SK-N-SH (cell line): ENCODE measurements at regions not wholly inside any gene's neighbourhood (a gene's known extent, or its start where the extent isn't known, plus 50 kb on each side); places are given as distances from the start of the nearest gene placed in this dataset.

Experiments used
- CTCF ChIA-PET: fragments of 300-600, 350-600 bp; formaldehyde crosslinking; extraction: SDS; loops from one replicate; lab custom pipeline; 2021; lab: Yijun Ruan, JAX
- POLR2A ChIA-PET: fragments of 350-600 bp; sonication (Branson Sonifier 250); formaldehyde crosslinking; extraction: SDS; loops from one replicate; lab custom pipeline; 2020; ENCODE audit warnings: antibody characterized with exemption, inconsistent platforms; lab: Yijun Ruan, JAX
- DNase-seq: peaks from one replicate; pipeline ENCODE4 v3.0.0; 2012
- H2AFZ ChIP-seq: fragments of 200-600 bp; sonication (generic); 2 replicates; pipeline ENCODE4 v1.8.1; 2016; ENCODE audit warnings: antibody characterized with exemption, mild to moderate bottlenecking, low read depth
- H3F3A ChIP-seq: fragments of 200-600 bp; sonication (generic); replicated peaks from 2 replicates; pipeline ENCODE3; 2016; ENCODE audit warnings: antibody characterized with exemption, mild to moderate bottlenecking; ENCODE audit not compliant: insufficient read depth
- H3K27ac ChIP-seq, 2 experiments: fragments of 200-500 bp in 1 of 2; fragments of 200-600 bp in 1 of 2; sonication (Bioruptor generic) in 1 of 2; sonication (generic), shearing (Covaris generic) in 1 of 2; 2 replicates each; pipeline versions ENCODE4 v1.5.1 to v1.6.1; 2014 to 2016; ENCODE audit warnings: low read depth in 2 of 2, inconsistent platforms in 1 of 2, low read length in 1 of 2, mild to moderate bottlenecking in 1 of 2, mixed read lengths in 1 of 2
- H3K27me3 ChIP-seq: fragments of 200-600 bp; sonication (generic), shearing (Covaris generic); 2 replicates; pipeline ENCODE4 v1.6.1; 2016; ENCODE audit warnings: mixed run types; ENCODE audit not compliant: insufficient read depth
- H3K36me3 ChIP-seq, 2 experiments: fragments of 200-500 bp in 1 of 2; fragments of 200-600 bp in 1 of 2; sonication (Bioruptor generic) in 1 of 2; sonication (generic) in 1 of 2; replicated peaks in 1 of 2; 2 replicates each; pipeline versions ENCODE3 to v1.5.1; 2014 to 2016; ENCODE audit warnings: low read length in 1 of 2, mild to moderate bottlenecking in 1 of 2; ENCODE audit not compliant: insufficient read depth in 2 of 2, control insufficient read depth in 1 of 2
- H3K4me1 ChIP-seq, 2 experiments: fragments of 200-500 bp in 1 of 2; fragments of 200-600 bp in 1 of 2; sonication (Bioruptor generic) in 1 of 2; sonication (generic), shearing (Covaris generic) in 1 of 2; 2 replicates each; pipeline versions ENCODE4 v1.5.1 to v1.6.1; 2014 to 2016; ENCODE audit warnings: low read depth in 1 of 2, low read length in 1 of 2, mixed run types in 1 of 2; ENCODE audit not compliant: insufficient read depth in 2 of 2, control insufficient read depth in 1 of 2
- H3K4me2 ChIP-seq: fragments of 200-600 bp; sonication (generic), shearing (Covaris generic); 2 replicates; pipeline ENCODE4 v1.6.1; 2017; ENCODE audit warnings: mixed run types
- H3K4me3 ChIP-seq, 2 experiments: fragments of 200-500 bp in 1 of 2; fragments of 200-600 bp in 1 of 2; sonication (Bioruptor generic) in 1 of 2; sonication (generic), shearing (Covaris generic) in 1 of 2; 2 replicates each; pipeline versions ENCODE4 v1.5.1 to v1.8.1; 2014 to 2016; ENCODE audit warnings: low read depth in 2 of 2, inconsistent platforms in 1 of 2, low read length in 1 of 2, mild to moderate bottlenecking in 1 of 2, mixed read lengths in 1 of 2, moderate library complexity in 1 of 2
- H3K79me2 ChIP-seq: fragments of 200-600 bp; sonication (generic); 2 replicates; pipeline ENCODE4 v1.8.1; 2017; ENCODE audit warnings: mild to moderate bottlenecking; ENCODE audit not compliant: insufficient read depth
- H3K9ac ChIP-seq: fragments of 200-600 bp; sonication (generic); 2 replicates; pipeline ENCODE4 v1.6.1; 2017; ENCODE audit warnings: mixed run types
- H3K9me2 ChIP-seq: fragments of 200-600 bp; sonication (generic); 2 replicates; pipeline ENCODE4 v1.6.1; 2017; ENCODE audit warnings: mixed run types
- H3K9me3 ChIP-seq: fragments of 200-600 bp; sonication (generic); 2 replicates; pipeline ENCODE4 v1.6.1; 2017; ENCODE audit warnings: mixed run types, mild to moderate bottlenecking, moderate library complexity
- H4K20me1 ChIP-seq: fragments of 200-600 bp; sonication (generic); 2 replicates; pipeline ENCODE4 v1.6.1; 2017; ENCODE audit warnings: mild to moderate bottlenecking, mixed run types; ENCODE audit not compliant: insufficient read depth
- FOXJ3 ChIP-seq: sonication (generic); formaldehyde crosslinking; IDR thresholded peaks from 2 replicates; pipeline ENCODE4 v1.5.1; 2020; ENCODE audit warnings: mild to moderate bottlenecking, missing genetic modification reagents
- IRF3 ChIP-seq: fragments of 150-350 bp; IDR thresholded peaks from 2 replicates; pipeline ENCODE4 v1.6.1; 2016; ENCODE audit warnings: mild to moderate bottlenecking, low read depth, low read length
- JUND ChIP-seq: IDR thresholded peaks from 2 replicates; pipeline ENCODE4 v1.4.0; 2012
- MAX ChIP-seq: IDR thresholded peaks from 2 replicates; pipeline ENCODE4 v1.4.0; 2012; ENCODE audit warnings: low read depth
- MXI1 ChIP-seq: IDR thresholded peaks from 2 replicates; pipeline ENCODE4 v1.6.1; 2012; ENCODE audit warnings: mild to moderate bottlenecking, low read depth, low read length, improper control_type of control experiment
- PBX3 ChIP-seq: IDR thresholded peaks from 2 replicates; pipeline ENCODE4; 2012
- POLR2AphosphoS5 ChIP-seq: IDR thresholded peaks from 2 replicates; pipeline ENCODE4 v1.6.1; 2012; ENCODE audit warnings: low read depth, low read length
- RAD21 ChIP-seq: IDR thresholded peaks from 2 replicates; pipeline ENCODE4 v1.6.1; 2012; ENCODE audit warnings: mild to moderate bottlenecking, low read length
- TEAD4 ChIP-seq: IDR thresholded peaks from 2 replicates; pipeline ENCODE4 v1.4.0; 2012; ENCODE audit warnings: mild to moderate bottlenecking, borderline replicate concordance; ENCODE audit not compliant: insufficient read depth
- USF1 ChIP-seq: IDR thresholded peaks from 2 replicates; pipeline ENCODE4 v1.4.0; 2012; ENCODE audit warnings: low read depth, borderline replicate concordance
- USF2 ChIP-seq: fragments of 150-350 bp; IDR thresholded peaks from 2 replicates; pipeline ENCODE4 v1.6.1; 2017; ENCODE audit warnings: antibody characterized with exemption, low read length, low read depth, borderline replicate concordance
- YY1 ChIP-seq: IDR thresholded peaks from 2 replicates; pipeline ENCODE4 v1.4.0; 2012; ENCODE audit warnings: low read depth, mild to moderate bottlenecking
- ZBTB33 ChIP-seq: IDR thresholded peaks from 2 replicates; pipeline ENCODE4 v1.4.0; 2012; ENCODE audit warnings: low read depth, borderline replicate concordance
- WGBS: methylation state at CpG from one replicate; pipeline ENCODE4 v1.1.6; 2017; ENCODE audit warnings: low lambda C conversion rate; 5-methylcytosine and 5-hydroxymethylcytosine counted together

- H3K4me2 ChIP-seq, result no peak overlapping the region
- 22% methylated on average over 6 of the region's 6 CpGs for WGBS
- DNase-seq, result no peak
- H3F3A ChIP-seq, result no peaks in the 10 kb centered on the region
- H2AFZ ChIP-seq, result no peak overlapping the region
- no peak for TF ChIP-seq IRF3
- TF ChIP-seq PBX3, result no peak
- no peak for TF ChIP-seq ZBTB33
- TF ChIP-seq MAX, result no peak
- TF ChIP-seq JUND, result no peak
- no peak for TF ChIP-seq USF2
- TF ChIP-seq MXI1, result no peak
- TF ChIP-seq YY1, result no peak
- no peak for TF ChIP-seq POLR2AphosphoS5
- no peak for TF ChIP-seq USF1
- TF ChIP-seq RAD21, result no peak
- TF ChIP-seq FOXJ3 (CRISPR knock-in tag), result no peak
- TF ChIP-seq TEAD4, result no peak
- no peaks in the 10 kb centered on the region for H4K20me1 ChIP-seq
- H3K27ac ChIP-seq, result no peak overlapping the region
- H3K4me1 ChIP-seq, result no peaks in the 10 kb centered on the region
- no peaks in the 10 kb centered on the region for H3K9me2 ChIP-seq
- ChIA-PET POLR2A (no interaction called here), CTCF (no interaction called here)
- H3K9me3 ChIP-seq, result no peaks in the 10 kb centered on the region; the same call in 1 of the 2 replicates
- no peaks in the 10 kb centered on the region for H3K79me2 ChIP-seq
- H3K27me3 ChIP-seq, result no peaks in the 10 kb centered on the region
- H3K36me3 ChIP-seq, result no peaks in the 10 kb centered on the region
- no peak overlapping the region for H3K9ac ChIP-seq
- H3K4me3 ChIP-seq, result no peak overlapping the region
Observed at GRCh38 chr6:91879386-91879995, 1292.6 kb upstream of the MAP3K7 start.
